ENCODE measurements at regions not wholly inside any gene's neighbourhood (a gene's known extent, or its start where the extent isn't known, plus 50 kb on each side); places are given as distances from the start of the nearest gene placed in this dataset.
"Not testable (repeated sequence)": the region's sequence is repeated elsewhere in the genome, so short reads cannot be mapped to it uniquely, and the experiment has no call there.

DNA sequence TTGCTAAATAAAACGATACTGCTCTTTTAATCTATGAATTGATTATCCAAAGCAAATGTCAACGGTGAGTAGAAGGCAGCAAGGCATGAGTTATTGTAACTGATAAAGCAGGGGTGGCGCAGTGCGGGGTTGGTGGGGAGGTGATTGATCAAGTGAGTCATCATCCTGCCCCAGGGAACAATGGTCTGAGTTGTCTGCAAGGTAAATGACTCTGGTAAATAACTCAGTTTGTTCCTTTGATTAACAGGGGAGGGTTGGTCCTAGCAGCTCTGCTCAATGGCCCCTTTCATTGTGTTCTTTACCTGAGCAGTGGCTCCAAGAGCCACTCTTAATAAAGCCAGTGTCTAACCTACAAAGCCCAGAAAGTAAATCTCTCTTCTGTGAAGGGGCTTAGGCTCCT lies 91.8 kb downstream of the QRSL1 start:
- TF ChIP-seq POLR2A, EP300 (IDR thresholded peaks at IDR 0.05): not testable (repeated sequence)
- TF ChIP-seq, protein P1, sequence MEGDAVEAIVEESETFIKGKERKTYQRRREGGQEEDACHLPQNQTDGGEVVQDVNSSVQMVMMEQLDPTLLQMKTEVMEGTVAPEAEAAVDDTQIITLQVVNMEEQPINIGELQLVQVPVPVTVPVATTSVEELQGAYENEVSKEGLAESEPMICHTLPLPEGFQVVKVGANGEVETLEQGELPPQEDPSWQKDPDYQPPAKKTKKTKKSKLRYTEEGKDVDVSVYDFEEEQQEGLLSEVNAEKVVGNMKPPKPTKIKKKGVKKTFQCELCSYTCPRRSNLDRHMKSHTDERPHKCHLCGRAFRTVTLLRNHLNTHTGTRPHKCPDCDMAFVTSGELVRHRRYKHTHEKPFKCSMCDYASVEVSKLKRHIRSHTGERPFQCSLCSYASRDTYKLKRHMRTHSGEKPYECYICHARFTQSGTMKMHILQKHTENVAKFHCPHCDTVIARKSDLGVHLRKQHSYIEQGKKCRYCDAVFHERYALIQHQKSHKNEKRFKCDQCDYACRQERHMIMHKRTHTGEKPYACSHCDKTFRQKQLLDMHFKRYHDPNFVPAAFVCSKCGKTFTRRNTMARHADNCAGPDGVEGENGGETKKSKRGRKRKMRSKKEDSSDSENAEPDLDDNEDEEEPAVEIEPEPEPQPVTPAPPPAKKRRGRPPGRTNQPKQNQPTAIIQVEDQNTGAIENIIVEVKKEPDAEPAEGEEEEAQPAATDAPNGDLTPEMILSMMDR (IDR thresholded peaks at IDR 0.05) = not testable (repeated sequence)
- peak in 1 of 3 donors; percentile 50 for TF ChIP-seq POLR2AphosphoS5 (IDR thresholded peaks at IDR 0.05)

Measured in stomach (tissue), 4 donors.